ENCODE measurements at regions not wholly inside any gene's neighbourhood (a gene's known extent, or its start where the extent isn't known, plus 50 kb on each side); places are given as distances from the start of the nearest gene placed in this dataset.

- TF ChIP-seq CTCF (IDR thresholded peaks at IDR 0.05) (no peak), POLR2A (IDR thresholded peaks at IDR 0.05) (no peak)
Measured at GRCh38 chr18:77737405-77737804, 487.8 kb downstream of the GALR1 start.
